ENCODE measurements at regions not wholly inside any gene's neighbourhood (a gene's known extent, or its start where the extent isn't known, plus 50 kb on each side); places are given as distances from the start of the nearest gene placed in this dataset.

DNA sequence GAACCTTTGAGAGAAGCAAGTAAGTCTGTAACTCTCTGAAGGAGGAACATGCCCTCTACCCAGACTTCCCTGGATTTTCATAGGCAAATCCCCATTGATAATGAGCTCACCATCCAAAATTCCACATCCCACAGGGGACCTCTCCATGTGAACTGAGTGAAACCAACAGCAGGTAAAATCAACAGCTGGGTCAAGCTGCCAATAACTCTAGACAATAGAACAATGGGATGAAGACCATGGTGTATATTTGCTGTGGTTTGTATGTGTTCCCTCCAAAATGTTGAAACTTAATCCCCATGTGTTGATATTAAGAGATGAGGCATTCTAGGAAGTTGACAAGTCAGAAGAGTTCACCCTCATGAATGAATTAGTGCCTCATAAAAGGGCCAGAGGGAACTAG, 110.2 kb upstream of the MYO10 start:
- TF ChIP-seq, protein P1, sequence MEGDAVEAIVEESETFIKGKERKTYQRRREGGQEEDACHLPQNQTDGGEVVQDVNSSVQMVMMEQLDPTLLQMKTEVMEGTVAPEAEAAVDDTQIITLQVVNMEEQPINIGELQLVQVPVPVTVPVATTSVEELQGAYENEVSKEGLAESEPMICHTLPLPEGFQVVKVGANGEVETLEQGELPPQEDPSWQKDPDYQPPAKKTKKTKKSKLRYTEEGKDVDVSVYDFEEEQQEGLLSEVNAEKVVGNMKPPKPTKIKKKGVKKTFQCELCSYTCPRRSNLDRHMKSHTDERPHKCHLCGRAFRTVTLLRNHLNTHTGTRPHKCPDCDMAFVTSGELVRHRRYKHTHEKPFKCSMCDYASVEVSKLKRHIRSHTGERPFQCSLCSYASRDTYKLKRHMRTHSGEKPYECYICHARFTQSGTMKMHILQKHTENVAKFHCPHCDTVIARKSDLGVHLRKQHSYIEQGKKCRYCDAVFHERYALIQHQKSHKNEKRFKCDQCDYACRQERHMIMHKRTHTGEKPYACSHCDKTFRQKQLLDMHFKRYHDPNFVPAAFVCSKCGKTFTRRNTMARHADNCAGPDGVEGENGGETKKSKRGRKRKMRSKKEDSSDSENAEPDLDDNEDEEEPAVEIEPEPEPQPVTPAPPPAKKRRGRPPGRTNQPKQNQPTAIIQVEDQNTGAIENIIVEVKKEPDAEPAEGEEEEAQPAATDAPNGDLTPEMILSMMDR (IDR thresholded peaks at IDR 0.05; ENCODE audit: low read depth, low read length): no peak
- TF ChIP-seq, protein P2, sequence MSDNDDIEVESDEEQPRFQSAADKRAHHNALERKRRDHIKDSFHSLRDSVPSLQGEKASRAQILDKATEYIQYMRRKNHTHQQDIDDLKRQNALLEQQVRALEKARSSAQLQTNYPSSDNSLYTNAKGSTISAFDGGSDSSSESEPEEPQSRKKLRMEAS (IDR thresholded peaks at IDR 0.05; ENCODE audit: low read depth, low read length): no peak
- no peak for TF ChIP-seq MYC (IDR thresholded peaks at IDR 0.05; ENCODE audit: low read depth, low read length)
- TF ChIP-seq POLR2A (IDR thresholded peaks at IDR 0.05; ENCODE audit: extremely low read depth, insufficient read length): no peak

All from NB4 (cell line).